Chondrocyte (in vitro differentiated cells): ENCODE measurements at regions not wholly inside any gene's neighbourhood (a gene's known extent, or its start where the extent isn't known, plus 50 kb on each side); places are given as distances from the start of the nearest gene placed in this dataset.

ENCODE experiments used
- DNase-seq: peaks from one replicate; pipeline ENCODE4 v3.0.0; 2021; ENCODE audit warnings: mixed read lengths, low spot score
- H3K27ac Mint-ChIP-seq: one replicate; pipeline ENCODE4 v1.8.0; 2021; ENCODE audit warnings: mild to moderate bottlenecking, moderate library complexity, mixed read lengths; ENCODE audit not compliant: unreplicated experiment
- H3K27me3 Mint-ChIP-seq: 2 replicates; pipeline ENCODE4 v1.8.0; 2021; ENCODE audit warnings: low read depth, mixed read lengths
- H3K36me3 Mint-ChIP-seq: 2 replicates; pipeline ENCODE4 v1.8.0; 2021; ENCODE audit warnings: low read depth, mixed read lengths
- H3K4me1 Mint-ChIP-seq: 2 replicates; pipeline ENCODE4 v1.8.0; 2021; ENCODE audit warnings: low read depth, mild to moderate bottlenecking, mixed read lengths
- H3K4me3 Mint-ChIP-seq: one replicate; pipeline ENCODE4 v1.8.0; 2021; ENCODE audit warnings: mild to moderate bottlenecking, moderate library complexity, mixed read lengths; ENCODE audit not compliant: unreplicated experiment
- H3K9me3 Mint-ChIP-seq: 2 replicates; pipeline ENCODE4 v1.8.0; 2021; ENCODE audit warnings: low read depth, mixed read lengths
- TF ChIP-seq, protein P1 (sequence below): fragments of 200-600 bp; sonication (generic); IDR thresholded peaks from 2 replicates; pipeline ENCODE4 v1.5.0; 2021; ENCODE audit warnings: antibody characterized with exemption, mild to moderate bottlenecking, moderate library complexity

DNA sequence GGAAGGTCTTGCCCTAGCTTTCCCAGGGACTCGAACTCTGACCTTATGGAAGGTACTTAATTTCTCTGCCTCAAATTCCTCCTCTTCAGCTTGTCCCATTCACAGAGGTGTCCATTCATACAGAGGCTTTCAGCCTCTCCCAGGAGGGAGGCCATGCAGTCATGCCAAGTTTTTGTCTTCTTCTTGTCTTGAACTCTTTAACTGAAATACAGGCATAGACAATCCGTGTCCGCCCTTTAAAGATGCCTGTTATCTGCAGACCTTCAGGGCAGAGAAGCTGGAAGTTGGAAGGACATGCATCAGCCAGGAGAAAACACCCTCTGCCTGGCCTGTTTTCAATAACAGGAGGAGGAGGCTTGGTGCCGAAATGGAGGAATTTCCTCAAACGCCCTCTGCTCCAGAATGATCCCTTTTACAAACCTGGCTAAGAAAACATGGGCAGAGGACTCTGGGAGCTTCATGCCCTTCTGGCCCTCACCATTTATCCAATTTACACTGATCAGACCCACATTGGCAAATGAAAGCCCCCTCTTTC is 308.3 kb downstream of the MYCN start:
- TF ChIP-seq, protein P1, sequence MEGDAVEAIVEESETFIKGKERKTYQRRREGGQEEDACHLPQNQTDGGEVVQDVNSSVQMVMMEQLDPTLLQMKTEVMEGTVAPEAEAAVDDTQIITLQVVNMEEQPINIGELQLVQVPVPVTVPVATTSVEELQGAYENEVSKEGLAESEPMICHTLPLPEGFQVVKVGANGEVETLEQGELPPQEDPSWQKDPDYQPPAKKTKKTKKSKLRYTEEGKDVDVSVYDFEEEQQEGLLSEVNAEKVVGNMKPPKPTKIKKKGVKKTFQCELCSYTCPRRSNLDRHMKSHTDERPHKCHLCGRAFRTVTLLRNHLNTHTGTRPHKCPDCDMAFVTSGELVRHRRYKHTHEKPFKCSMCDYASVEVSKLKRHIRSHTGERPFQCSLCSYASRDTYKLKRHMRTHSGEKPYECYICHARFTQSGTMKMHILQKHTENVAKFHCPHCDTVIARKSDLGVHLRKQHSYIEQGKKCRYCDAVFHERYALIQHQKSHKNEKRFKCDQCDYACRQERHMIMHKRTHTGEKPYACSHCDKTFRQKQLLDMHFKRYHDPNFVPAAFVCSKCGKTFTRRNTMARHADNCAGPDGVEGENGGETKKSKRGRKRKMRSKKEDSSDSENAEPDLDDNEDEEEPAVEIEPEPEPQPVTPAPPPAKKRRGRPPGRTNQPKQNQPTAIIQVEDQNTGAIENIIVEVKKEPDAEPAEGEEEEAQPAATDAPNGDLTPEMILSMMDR: no peak
- no peaks in the 10 kb centered on the region for H3K36me3 Mint-ChIP-seq
- no peak overlapping the region for H3K4me3 Mint-ChIP-seq
- no peak overlapping the region for H3K27ac Mint-ChIP-seq
- no peaks in the 10 kb centered on the region for H3K4me1 Mint-ChIP-seq
- no peaks in the 10 kb centered on the region for H3K9me3 Mint-ChIP-seq
- peaks cover 23% of the 10 kb centered on the region for H3K27me3 Mint-ChIP-seq
- no peak for DNase-seq

DNA sequence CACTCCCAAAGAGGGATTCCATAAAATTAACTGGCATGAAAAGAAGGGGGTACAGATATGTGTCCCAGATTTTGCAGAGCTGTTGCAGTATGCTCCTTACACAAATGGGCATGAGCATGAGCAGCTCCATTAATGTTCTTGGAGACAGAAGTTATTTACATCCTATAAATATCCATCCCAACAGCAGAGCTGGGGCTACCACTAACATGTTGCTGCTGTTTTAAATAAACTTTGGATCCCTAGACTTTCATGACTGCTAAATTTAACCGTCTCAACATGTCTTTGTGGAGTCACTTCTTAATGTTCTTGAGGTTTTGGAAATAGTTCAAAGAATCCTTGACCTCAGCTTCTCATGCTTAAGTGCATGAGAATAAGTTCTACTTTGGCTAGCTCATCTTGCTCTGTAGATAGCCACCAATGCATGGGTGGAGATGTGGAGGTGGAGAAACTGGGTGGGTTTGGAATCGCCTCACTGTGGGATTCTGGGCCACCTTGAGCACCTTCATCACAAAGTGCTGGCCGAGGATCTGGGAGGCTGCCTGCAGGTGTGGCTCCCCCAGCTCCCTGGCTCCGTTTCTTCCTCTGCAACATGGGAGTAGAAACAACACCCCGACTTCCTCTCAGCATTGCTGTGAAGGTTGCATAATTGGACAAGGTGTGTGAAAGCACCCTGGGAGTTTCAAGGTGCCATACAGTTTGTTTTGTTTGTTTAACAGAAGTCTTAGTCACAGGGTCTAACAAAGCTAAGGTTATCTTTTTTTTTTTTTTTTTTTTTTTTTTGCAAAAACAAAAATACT is 307.2 kb downstream of the MYCN start:
- H3K27ac Mint-ChIP-seq: no peak overlapping the region
- no peaks in the 10 kb centered on the region for H3K36me3 Mint-ChIP-seq
- TF ChIP-seq, protein P1: no peak
- H3K4me1 Mint-ChIP-seq: no peaks in the 10 kb centered on the region
- DNase-seq: no peak
- H3K4me3 Mint-ChIP-seq: no peak overlapping the region
- peaks cover 21% of the 10 kb centered on the region for H3K27me3 Mint-ChIP-seq
- no peaks in the 10 kb centered on the region for H3K9me3 Mint-ChIP-seq

DNA sequence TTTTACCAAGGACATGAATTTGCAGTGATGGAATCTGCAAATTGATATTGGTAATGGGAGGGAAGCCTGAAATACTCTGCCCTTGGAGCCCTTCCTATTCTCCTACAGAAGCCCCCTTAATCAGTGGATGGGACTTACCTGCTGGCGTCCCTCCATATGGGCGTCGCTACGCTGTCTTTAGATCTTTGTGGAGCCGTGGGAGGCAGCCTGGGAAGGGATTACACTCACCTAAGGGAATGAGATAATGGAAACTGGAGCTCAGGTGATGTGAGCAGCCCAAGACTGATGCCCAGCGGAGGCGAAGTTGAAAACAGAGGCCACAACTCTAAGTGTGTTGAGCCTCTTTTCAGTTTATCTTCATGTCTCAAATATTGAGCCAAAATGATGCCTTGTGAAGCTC is 306.6 kb downstream of the MYCN start:
- H3K27me3 Mint-ChIP-seq: peaks cover 21% of the 10 kb centered on the region
- no peaks in the 10 kb centered on the region for H3K36me3 Mint-ChIP-seq
- no peaks in the 10 kb centered on the region for H3K4me1 Mint-ChIP-seq
- no peak overlapping the region for H3K27ac Mint-ChIP-seq
- no peaks in the 10 kb centered on the region for H3K9me3 Mint-ChIP-seq
- no peak overlapping the region for H3K4me3 Mint-ChIP-seq
- TF ChIP-seq, protein P1: no peak
- DNase-seq: no peak

DNA sequence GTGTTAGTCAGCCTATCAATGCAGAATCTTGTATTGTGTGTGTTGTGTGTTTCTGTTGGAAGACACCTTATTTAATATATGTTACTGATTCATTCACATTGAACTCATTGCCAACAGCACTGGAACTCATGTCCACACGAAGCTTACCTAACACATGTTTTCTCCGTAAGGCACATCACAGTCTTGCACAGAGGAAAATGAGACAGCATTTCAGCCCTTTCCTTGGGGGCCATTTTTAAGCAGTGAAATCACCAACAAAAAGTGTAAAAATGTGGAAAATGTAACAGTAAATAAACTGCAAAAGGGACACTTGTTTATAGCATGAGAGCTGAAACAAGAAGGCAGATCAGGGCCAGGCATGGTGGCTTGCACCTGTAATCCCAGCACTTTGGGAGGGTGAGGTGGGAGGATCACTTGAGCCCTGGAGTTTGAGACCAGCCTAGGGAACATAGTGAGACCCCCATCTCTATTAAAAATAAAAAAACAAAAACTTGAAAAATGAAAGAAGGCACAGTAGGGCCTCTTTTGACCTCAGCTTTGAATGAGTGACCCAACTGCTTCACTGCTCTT is 306.0 kb downstream of the MYCN start:
- Mint-ChIP-seq H3K27me3 (peaks cover 21% of the 10 kb centered on the region), H3K36me3 (no peaks in the 10 kb centered on the region), H3K27ac (no peak overlapping the region), H3K9me3 (no peaks in the 10 kb centered on the region), H3K4me3 (no peak overlapping the region), H3K4me1 (no peaks in the 10 kb centered on the region)
- TF ChIP-seq, protein P1: no peak
- no peak for DNase-seq

DNA sequence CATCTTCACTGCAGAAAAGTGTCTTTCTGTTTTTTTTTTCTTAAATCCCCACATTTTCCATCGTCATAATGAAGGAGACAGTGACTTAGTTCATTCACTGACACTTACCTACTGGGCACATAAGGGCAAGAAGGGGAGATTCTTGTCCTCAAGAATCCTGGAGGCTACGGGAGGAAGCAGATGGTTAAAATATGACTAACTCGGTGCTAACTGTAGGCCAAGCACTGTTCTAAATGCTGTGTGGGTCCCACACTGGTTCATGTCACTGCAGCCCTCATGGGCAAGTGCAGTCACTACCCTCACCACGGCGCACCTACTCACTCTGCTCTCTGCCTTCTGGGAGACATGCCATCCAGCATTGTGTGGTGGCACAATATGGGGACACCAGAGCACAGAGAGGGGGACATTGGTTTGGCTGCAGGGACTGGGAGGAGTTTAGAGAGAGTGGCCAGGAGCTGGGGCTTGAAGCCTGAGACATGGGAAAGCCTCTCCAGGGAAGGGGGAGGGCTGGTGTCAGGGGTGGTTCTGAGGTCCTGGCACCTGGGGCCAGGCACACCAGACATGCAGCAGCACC is 305.2 kb downstream of the MYCN start:
- no peaks in the 10 kb centered on the region for H3K4me1 Mint-ChIP-seq
- no peaks in the 10 kb centered on the region for H3K36me3 Mint-ChIP-seq
- H3K27me3 Mint-ChIP-seq: peaks cover 21% of the 10 kb centered on the region
- TF ChIP-seq, protein P1: no peak
- no peak for DNase-seq
- no peak overlapping the region for H3K4me3 Mint-ChIP-seq
- H3K27ac Mint-ChIP-seq: no peak overlapping the region
- no peaks in the 10 kb centered on the region for H3K9me3 Mint-ChIP-seq
